MM.1S (cell line): ENCODE measurements at regions not wholly inside any gene's neighbourhood (a gene's known extent, or its start where the extent isn't known, plus 50 kb on each side); places are given as distances from the start of the nearest gene placed in this dataset.

Source experiments
- EZH2 ChIP-seq: fragments of 300-600 bp; sonication (generic); optimal IDR thresholded peaks from 2 replicates; pipeline ENCODE3; 2017; ENCODE audit warnings: low read depth, mild to moderate bottlenecking, antibody characterized with exemption, low read length, mixed read lengths
- TF ChIP-seq, protein P1 (sequence below): fragments of 300-600 bp; sonication (generic); IDR thresholded peaks from 2 replicates; pipeline ENCODE4 v1.5.1; 2016; ENCODE audit warnings: antibody characterized with exemption, low read length, mixed read lengths

DNA sequence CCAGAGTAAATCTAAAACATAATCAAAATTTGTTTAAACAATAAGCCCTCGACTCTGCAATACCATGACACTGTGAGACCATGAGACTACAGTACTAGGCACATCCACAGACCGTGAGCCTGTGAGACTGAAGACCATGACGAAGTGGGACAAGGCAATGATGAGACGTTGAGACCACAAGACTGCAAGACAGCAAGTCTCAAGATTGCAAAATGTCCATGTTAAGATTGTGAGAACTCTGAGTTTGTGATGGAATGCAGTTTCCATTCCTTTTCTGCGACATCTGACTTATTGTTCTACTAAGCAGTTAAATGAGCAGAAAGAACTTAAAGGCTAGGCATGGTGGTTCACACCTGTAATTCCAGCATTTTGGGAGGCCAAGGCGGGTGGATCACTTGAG is 102.1 kb upstream of the PHACTR1 start:
- TF ChIP-seq EZH2, result no peak
- TF ChIP-seq, protein P1, sequence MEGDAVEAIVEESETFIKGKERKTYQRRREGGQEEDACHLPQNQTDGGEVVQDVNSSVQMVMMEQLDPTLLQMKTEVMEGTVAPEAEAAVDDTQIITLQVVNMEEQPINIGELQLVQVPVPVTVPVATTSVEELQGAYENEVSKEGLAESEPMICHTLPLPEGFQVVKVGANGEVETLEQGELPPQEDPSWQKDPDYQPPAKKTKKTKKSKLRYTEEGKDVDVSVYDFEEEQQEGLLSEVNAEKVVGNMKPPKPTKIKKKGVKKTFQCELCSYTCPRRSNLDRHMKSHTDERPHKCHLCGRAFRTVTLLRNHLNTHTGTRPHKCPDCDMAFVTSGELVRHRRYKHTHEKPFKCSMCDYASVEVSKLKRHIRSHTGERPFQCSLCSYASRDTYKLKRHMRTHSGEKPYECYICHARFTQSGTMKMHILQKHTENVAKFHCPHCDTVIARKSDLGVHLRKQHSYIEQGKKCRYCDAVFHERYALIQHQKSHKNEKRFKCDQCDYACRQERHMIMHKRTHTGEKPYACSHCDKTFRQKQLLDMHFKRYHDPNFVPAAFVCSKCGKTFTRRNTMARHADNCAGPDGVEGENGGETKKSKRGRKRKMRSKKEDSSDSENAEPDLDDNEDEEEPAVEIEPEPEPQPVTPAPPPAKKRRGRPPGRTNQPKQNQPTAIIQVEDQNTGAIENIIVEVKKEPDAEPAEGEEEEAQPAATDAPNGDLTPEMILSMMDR, result no peak
